H1 (cell line): ENCODE measurements at regions not wholly inside any gene's neighbourhood (a gene's known extent, or its start where the extent isn't known, plus 50 kb on each side); places are given as distances from the start of the nearest gene placed in this dataset.

Source experiments
- ASH2L ChIP-seq: fragments of 200-600, 300-600 bp; sonication (generic); IDR thresholded peaks from one replicate; pipeline ENCODE4 v1.7.1; 2017; ENCODE audit warnings: low read length
- CHD2 ChIP-seq: IDR thresholded peaks from 2 replicates; pipeline ENCODE4 v1.6.1; 2012; ENCODE audit warnings: low read length, improper control_type of control experiment
- CTBP2 ChIP-seq: IDR thresholded peaks from 2 replicates; pipeline ENCODE4 v1.7.0; 2011; ENCODE audit warnings: borderline replicate concordance, mild to moderate bottlenecking, moderate library complexity, mixed read lengths, low read length; ENCODE audit not compliant: insufficient read depth, insufficient read length
- CTCF ChIP-seq, 3 experiments: IDR thresholded peaks; 1 replicate in 2 of 3; 2 replicates in 1 of 3; pipeline versions ENCODE4 v1.5.1 to v1.6.1; 2011; ENCODE audit warnings: low read length in 3 of 3, mild to moderate bottlenecking in 3 of 3, inconsistent platforms in 2 of 3, low read depth in 1 of 3, moderate library complexity in 1 of 3; ENCODE audit not compliant: insufficient read depth in 1 of 3; ENCODE audit errors: control extremely low read depth in 1 of 3
- MAFK ChIP-seq: IDR thresholded peaks from 2 replicates; pipeline ENCODE4 v1.6.1; 2012; ENCODE audit warnings: low read depth, mild to moderate bottlenecking, improper control_type of control experiment, low read length
- POU5F1 ChIP-seq: IDR thresholded peaks from 2 replicates; pipeline ENCODE4 v1.6.1; 2011; ENCODE audit warnings: low read depth, mild to moderate bottlenecking, low read length, moderate library complexity
- SRF ChIP-seq: IDR thresholded peaks from 2 replicates; pipeline ENCODE4 v1.6.1; 2011; ENCODE audit warnings: mild to moderate bottlenecking, low read depth, low read length, moderate library complexity
- YY1 ChIP-seq: IDR thresholded peaks from 2 replicates; pipeline ENCODE4 v1.6.1; 2011; ENCODE audit warnings: low read depth, mild to moderate bottlenecking, low read length

GRCh38 chr3:110618512-110619226, 452.9 kb upstream of the NECTIN3 start (continued):
- TF ChIP-seq CTCF (IDR thresholded peaks at IDR 0.05; ENCODE audit: control extremely low read depth in 1 of 3, insufficient read depth in 1 of 3, low read depth in 1 of 3, low read length in 3 of 3): no peak
- TF ChIP-seq POU5F1: no peak
- no peak for TF ChIP-seq CTBP2
- TF ChIP-seq YY1: no peak
- no peak for TF ChIP-seq ASH2L
- no peak for TF ChIP-seq SRF
- TF ChIP-seq MAFK: no peak
- no peak for TF ChIP-seq CHD2
